Panc1 (cell line): ENCODE measurements at regions not wholly inside any gene's neighbourhood (a gene's known extent, or its start where the extent isn't known, plus 50 kb on each side); places are given as distances from the start of the nearest gene placed in this dataset.

Experiments
- ATAC-seq: fragments of 200-7000 bp; cut with Tn5 transposase; 2 replicates; pipeline ENCODE4 v1.9.1; 2020; ENCODE audit warnings: mild to moderate bottlenecking, moderate library complexity
- BruUV-seq: library from RNA; stranded (reverse); fragments of 400-500 nt; replicated peaks from 2 replicates; lab custom pipeline; 2021; lab: Mats Ljungman, UMichigan
- CTCF ChIA-PET: fragments of 300-600 bp; sonication (Branson Sonifier 250); formaldehyde crosslinking; loops from one replicate; lab custom pipeline; 2022; ENCODE audit warnings: antibody characterized with exemption; lab: Charles Lee
- POLR2A ChIA-PET: fragments of 300-600 bp; sonication (Branson Sonifier 250); formaldehyde crosslinking; loops from one replicate; lab custom pipeline; 2022; ENCODE audit warnings: antibody characterized with exemption; lab: Charles Lee
- DNase-seq: peaks from one replicate; pipeline ENCODE4 v3.0.0-alpha.2; 2010; ENCODE audit warnings: low read depth, low spot score
- H3K27ac ChIP-seq: 2 replicates; pipeline ENCODE4 v1.5.1; 2011; ENCODE audit warnings: mild to moderate bottlenecking, low read length, inconsistent platforms
- H3K27me3 ChIP-seq: fragments of 200-500 bp; sonication (Bioruptor generic); 2 replicates; pipeline ENCODE4 v1.6.0; 2014; ENCODE audit warnings: low read length, inconsistent platforms; ENCODE audit not compliant: control insufficient read depth, insufficient read depth
- H3K36me3 ChIP-seq: fragments of 200-500 bp; sonication (Bioruptor generic); 2 replicates; pipeline ENCODE4 v1.5.1; 2014; ENCODE audit warnings: inconsistent platforms, mild to moderate bottlenecking, low read length, moderate library complexity; ENCODE audit not compliant: control insufficient read depth, insufficient read depth
- H3K4me1 ChIP-seq: 2 replicates; pipeline ENCODE4 v1.5.1; 2011; ENCODE audit warnings: inconsistent platforms, mild to moderate bottlenecking, low read length, moderate library complexity; ENCODE audit not compliant: control insufficient read depth, insufficient read depth
- H3K4me3 ChIP-seq, 2 experiments: 2 replicates each; pipeline ENCODE4 v1.5.1; 2011 to 2012; ENCODE audit warnings: low read depth in 2 of 2, low read length in 2 of 2, mild to moderate bottlenecking in 2 of 2, inconsistent platforms in 1 of 2, moderate library complexity in 1 of 2
- H3K9me3 ChIP-seq: fragments of 200-500 bp; sonication (Bioruptor generic); 2 replicates; pipeline ENCODE4 v1.5.1; 2014; ENCODE audit warnings: low read depth, mild to moderate bottlenecking, inconsistent platforms, low read length, moderate library complexity; ENCODE audit not compliant: control insufficient read depth, insufficient read depth
- CTCF ChIP-seq: fragments of 450-650 bp; IDR thresholded peaks from 2 replicates; pipeline ENCODE4 v1.5.1; 2017; ENCODE audit warnings: mild to moderate bottlenecking
- POLR2AphosphoS5 ChIP-seq: IDR thresholded peaks from 2 replicates; pipeline ENCODE4 v1.6.1; 2012; ENCODE audit warnings: mild to moderate bottlenecking, low read depth, low read length, moderate library complexity
- REST ChIP-seq, 2 experiments: IDR thresholded peaks; 2 replicates each; pipeline ENCODE4 v1.6.1; 2011 to 2012; ENCODE audit warnings: low read depth in 2 of 2, control low read depth in 1 of 2, low read length in 1 of 2, mild to moderate bottlenecking in 1 of 2, moderate library complexity in 1 of 2; ENCODE audit not compliant: insufficient read depth in 1 of 2
- SIN3A ChIP-seq: IDR thresholded peaks from 2 replicates; pipeline ENCODE4 v1.6.1; 2012; ENCODE audit warnings: low read depth, mild to moderate bottlenecking, low read length, moderate library complexity, borderline replicate concordance; ENCODE audit not compliant: insufficient read depth
- TCF7L2 ChIP-seq: IDR thresholded peaks from 2 replicates; pipeline ENCODE4 v1.6.1; 2011; ENCODE audit warnings: mild to moderate bottlenecking, low read depth, low read length, inconsistent platforms
- in situ Hi-C: cut with HindIII; loops from 2 replicates; pipeline ENCODE4 v1.10.0; 2016; ENCODE audit warnings: low sequenced_read_pairs, low pct_unique_long_range_greater_than_20kb
- intact Hi-C: fragments of 100-400 bp; cut with micrococcal nuclease; formaldehyde crosslinking; loops from one replicate; pipeline ENCODE4 v1.10.0; 2022; ENCODE audit not compliant: unreplicated experiment

- intact Hi-C loops: no loop called here
- Histone ChIP-seq H3K27me3 (no peaks in the 10 kb centered on the region), H3K4me1 (no peaks in the 10 kb centered on the region), H3K36me3 (no peaks in the 10 kb centered on the region), H3K4me3 (no peak overlapping the region), H3K9me3 (no peaks in the 10 kb centered on the region), H3K27ac (no peak overlapping the region)
- no peak for TF ChIP-seq POLR2AphosphoS5
- no peak for TF ChIP-seq SIN3A
- TF ChIP-seq TCF7L2: no peak
- TF ChIP-seq REST (IDR thresholded peaks at IDR 0.05; ENCODE audit: insufficient read depth in 1 of 2, low read depth in 2 of 2, low read length in 1 of 2): no peak
- TF ChIP-seq CTCF: no peak
- ChIA-PET CTCF (no interaction called here), POLR2A (no interaction called here)
- ATAC-seq (no peak), DNase-seq (no peak)
- BruUV-seq: no TSS peak
- in situ Hi-C loops: no loop called here
Measured at GRCh38 chr4:129672941-129673340, 577.0 kb downstream of the C4orf33 start.

GRCh38 chr4:129675036-129675435, 579.1 kb downstream of the C4orf33 start:
- TF ChIP-seq SIN3A (no peak), REST (IDR thresholded peaks at IDR 0.05; ENCODE audit: insufficient read depth in 1 of 2, low read depth in 2 of 2, low read length in 1 of 2) (no peak)
- no peak for ATAC-seq
- POLR2A ChIA-PET: no interaction called here
- Histone ChIP-seq H3K4me3 (no peak overlapping the region), H3K27me3 (no peaks in the 10 kb centered on the region), H3K27ac (no peak overlapping the region), H3K36me3 (no peaks in the 10 kb centered on the region), H3K4me1 (no peaks in the 10 kb centered on the region), H3K9me3 (no peaks in the 10 kb centered on the region)
- no peak for DNase-seq
- intact Hi-C loops: no loop called here
- no TSS peak for BruUV-seq
- in situ Hi-C loops: no loop called here
- CTCF ChIA-PET: no interaction called here
